ENCODE measurements at regions not wholly inside any gene's neighbourhood (a gene's known extent, or its start where the extent isn't known, plus 50 kb on each side); places are given as distances from the start of the nearest gene placed in this dataset.

DNA sequence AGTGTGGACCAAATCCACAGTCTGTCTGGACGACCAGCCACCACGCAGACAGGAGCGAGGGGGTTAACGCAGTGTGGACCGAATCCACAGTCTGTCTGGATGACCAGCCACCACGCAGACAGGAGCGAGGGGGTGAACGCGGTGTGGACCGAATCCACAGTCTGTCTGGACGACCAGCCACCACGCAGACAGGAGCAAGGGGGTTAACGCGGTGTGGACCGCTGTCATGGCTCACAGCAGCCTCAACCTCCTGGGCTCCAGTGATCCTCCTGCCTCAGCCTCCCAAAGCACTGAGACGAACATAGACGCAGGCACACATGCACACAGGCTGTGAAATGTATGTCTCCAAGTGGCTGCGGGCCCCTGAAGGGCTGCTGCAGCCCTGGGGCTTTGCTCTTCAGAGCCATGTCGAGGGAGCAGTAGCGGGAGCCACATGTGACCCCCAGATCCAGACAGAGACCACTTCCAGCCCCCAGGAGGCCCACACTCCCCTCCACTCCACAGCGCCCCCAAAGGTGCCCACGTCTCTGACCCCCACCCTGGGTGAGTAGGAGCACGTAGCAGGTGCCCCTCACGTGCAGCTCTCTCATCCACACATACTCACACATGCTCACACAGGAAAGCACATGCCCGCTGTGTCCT is 98.1 kb downstream of the YTHDF1 start:
- TF ChIP-seq, protein P1, sequence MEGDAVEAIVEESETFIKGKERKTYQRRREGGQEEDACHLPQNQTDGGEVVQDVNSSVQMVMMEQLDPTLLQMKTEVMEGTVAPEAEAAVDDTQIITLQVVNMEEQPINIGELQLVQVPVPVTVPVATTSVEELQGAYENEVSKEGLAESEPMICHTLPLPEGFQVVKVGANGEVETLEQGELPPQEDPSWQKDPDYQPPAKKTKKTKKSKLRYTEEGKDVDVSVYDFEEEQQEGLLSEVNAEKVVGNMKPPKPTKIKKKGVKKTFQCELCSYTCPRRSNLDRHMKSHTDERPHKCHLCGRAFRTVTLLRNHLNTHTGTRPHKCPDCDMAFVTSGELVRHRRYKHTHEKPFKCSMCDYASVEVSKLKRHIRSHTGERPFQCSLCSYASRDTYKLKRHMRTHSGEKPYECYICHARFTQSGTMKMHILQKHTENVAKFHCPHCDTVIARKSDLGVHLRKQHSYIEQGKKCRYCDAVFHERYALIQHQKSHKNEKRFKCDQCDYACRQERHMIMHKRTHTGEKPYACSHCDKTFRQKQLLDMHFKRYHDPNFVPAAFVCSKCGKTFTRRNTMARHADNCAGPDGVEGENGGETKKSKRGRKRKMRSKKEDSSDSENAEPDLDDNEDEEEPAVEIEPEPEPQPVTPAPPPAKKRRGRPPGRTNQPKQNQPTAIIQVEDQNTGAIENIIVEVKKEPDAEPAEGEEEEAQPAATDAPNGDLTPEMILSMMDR (IDR thresholded peaks at IDR 0.05): no peak
- TF ChIP-seq FOXK1 (CRISPR knock-in tag; IDR thresholded peaks at IDR 0.05) (no peak), TEAD4 (CRISPR knock-in tag; IDR thresholded peaks at IDR 0.05) (no peak), ZNF263 (CRISPR knock-in tag; IDR thresholded peaks at IDR 0.05; ENCODE audit: low read depth) (no peak), NR3C1 (CRISPR knock-in tag; conservative IDR thresholded peaks at IDR 0.05; ENCODE audit: low read depth) (no peak), ESRRA (CRISPR knock-in tag; IDR thresholded peaks at IDR 0.05; ENCODE audit: borderline replicate concordance) (no peak)
- TF ChIP-seq, protein P2, sequence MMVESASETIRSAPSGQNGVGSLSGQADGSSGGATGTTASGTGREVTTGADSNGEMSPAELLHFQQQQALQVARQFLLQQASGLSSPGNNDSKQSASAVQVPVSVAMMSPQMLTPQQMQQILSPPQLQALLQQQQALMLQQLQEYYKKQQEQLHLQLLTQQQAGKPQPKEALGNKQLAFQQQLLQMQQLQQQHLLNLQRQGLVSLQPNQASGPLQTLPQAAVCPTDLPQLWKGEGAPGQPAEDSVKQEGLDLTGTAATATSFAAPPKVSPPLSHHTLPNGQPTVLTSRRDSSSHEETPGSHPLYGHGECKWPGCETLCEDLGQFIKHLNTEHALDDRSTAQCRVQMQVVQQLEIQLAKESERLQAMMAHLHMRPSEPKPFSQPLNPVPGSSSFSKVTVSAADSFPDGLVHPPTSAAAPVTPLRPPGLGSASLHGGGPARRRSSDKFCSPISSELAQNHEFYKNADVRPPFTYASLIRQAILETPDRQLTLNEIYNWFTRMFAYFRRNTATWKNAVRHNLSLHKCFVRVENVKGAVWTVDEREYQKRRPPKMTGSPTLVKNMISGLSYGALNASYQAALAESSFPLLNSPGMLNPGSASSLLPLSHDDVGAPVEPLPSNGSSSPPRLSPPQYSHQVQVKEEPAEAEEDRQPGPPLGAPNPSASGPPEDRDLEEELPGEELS (CRISPR knock-in tag; IDR thresholded peaks at IDR 0.05): no peak
- TF ChIP-seq, protein P3, sequence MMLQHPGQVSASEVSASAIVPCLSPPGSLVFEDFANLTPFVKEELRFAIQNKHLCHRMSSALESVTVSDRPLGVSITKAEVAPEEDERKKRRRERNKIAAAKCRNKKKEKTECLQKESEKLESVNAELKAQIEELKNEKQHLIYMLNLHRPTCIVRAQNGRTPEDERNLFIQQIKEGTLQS (CRISPR knock-in tag; conservative IDR thresholded peaks at IDR 0.05): no peak

All from WTC11 (cell line).